CD14-positive monocyte (primary cell): ENCODE measurements at regions not wholly inside any gene's neighbourhood (a gene's known extent, or its start where the extent isn't known, plus 50 kb on each side); places are given as distances from the start of the nearest gene placed in this dataset.

Experiments used
- DNase-seq, 3 donors: peaks; one replicate each; pipeline ENCODE4 v3.0.0-alpha.2; 2011 to 2022
- H2AFZ ChIP-seq: 2 replicates; pipeline ENCODE4 v1.6.0; 2012; ENCODE audit warnings: mild to moderate bottlenecking, low read depth, low read length, inconsistent platforms; ENCODE audit not compliant: insufficient read depth, poor library complexity, severe bottlenecking
- H3K27ac ChIP-seq, 2 donors: 1 replicate in 1 of 2; 2 replicates in 1 of 2; pipeline ENCODE4 v1.5.1; 2012 to 2013; ENCODE audit warnings: low read length in 2 of 2, control low read depth in 1 of 2, inconsistent platforms in 1 of 2, low read depth in 1 of 2, mild to moderate bottlenecking in 1 of 2
- H3K27me3 ChIP-seq, 2 donors: one replicate each; pipeline versions ENCODE4 v1.6.0 to v1.6.1; 2011 to 2013; ENCODE audit warnings: low read length in 2 of 2; ENCODE audit not compliant: control insufficient read depth in 2 of 2, insufficient read depth in 2 of 2
- H3K36me3 ChIP-seq, 2 donors: replicated peaks in 1 of 2; 1 replicate in 1 of 2; 2 replicates in 1 of 2; pipeline versions ENCODE4 v1.5.1 to v1.6.1; 2012 to 2013; ENCODE audit warnings: low read length in 2 of 2, control low read depth in 1 of 2, inconsistent platforms in 1 of 2, mild to moderate bottlenecking in 1 of 2; ENCODE audit not compliant: insufficient read depth in 2 of 2, control insufficient read depth in 1 of 2
- H3K4me1 ChIP-seq, 2 donors: 1 replicate in 1 of 2; 2 replicates in 1 of 2; pipeline versions ENCODE4 v1.5.1 to v1.6.1; 2012 to 2013; ENCODE audit warnings: low read length in 2 of 2, control low read depth in 1 of 2, inconsistent platforms in 1 of 2, mild to moderate bottlenecking in 1 of 2, moderate library complexity in 1 of 2; ENCODE audit not compliant: insufficient read depth in 2 of 2, control insufficient read depth in 1 of 2
- H3K4me2 ChIP-seq: replicated peaks from 2 replicates; pipeline ENCODE3; 2012; ENCODE audit warnings: low read length, moderate library complexity, mild to moderate bottlenecking; ENCODE audit not compliant: poor library complexity, severe bottlenecking; ENCODE audit errors: extremely low read depth
- H3K4me3 ChIP-seq, 3 experiments: fragments of 200-600 bp in 1 of 3; sonication (generic) in 1 of 3; replicated peaks in 1 of 3; 1 replicate in 2 of 3; 2 replicates in 1 of 3; pipeline ENCODE4 v1.5.1; 2011 to 2013; ENCODE audit warnings: low read length in 3 of 3, mild to moderate bottlenecking in 3 of 3, control low read depth in 2 of 3, low read depth in 2 of 3, inconsistent platforms in 1 of 3, moderate library complexity in 1 of 3
- H3K79me2 ChIP-seq: 2 replicates; pipeline ENCODE4 v1.6.0; 2012; ENCODE audit warnings: mild to moderate bottlenecking, control low read depth, inconsistent platforms, low read length, moderate library complexity; ENCODE audit not compliant: insufficient read depth
- H3K9ac ChIP-seq: 2 replicates; pipeline ENCODE4 v1.6.0; 2017; ENCODE audit warnings: low read length, mild to moderate bottlenecking; ENCODE audit not compliant: insufficient read depth, poor library complexity, severe bottlenecking
- H3K9me3 ChIP-seq, 2 donors: replicated peaks in 1 of 2; 1 replicate in 1 of 2; 2 replicates in 1 of 2; pipeline versions ENCODE4 v1.5.1 to v1.6.1; 2012 to 2013; ENCODE audit warnings: low read length in 2 of 2, control low read depth in 1 of 2; ENCODE audit not compliant: control insufficient read depth in 1 of 2, insufficient read depth in 1 of 2
- H4K20me1 ChIP-seq: 2 replicates; pipeline ENCODE4 v1.6.0; 2012; ENCODE audit warnings: mild to moderate bottlenecking, low read length, control low read depth, moderate library complexity; ENCODE audit not compliant: insufficient read depth
- H3K27ac Mint-ChIP-seq, 7 donors: one replicate each; pipeline ENCODE4 v1.8.0; 2020; ENCODE audit warnings: mild to moderate bottlenecking in 7 of 7, mixed read lengths in 7 of 7, moderate library complexity in 6 of 7, inconsistent platforms in 2 of 7
- H3K27me3 Mint-ChIP-seq, 3 donors: one replicate each; pipeline ENCODE4 v1.8.0; 2021 to 2022; ENCODE audit warnings: low read depth in 3 of 3, mild to moderate bottlenecking in 3 of 3, mixed read lengths in 3 of 3, moderate library complexity in 3 of 3, inconsistent platforms in 1 of 3
- H3K36me3 Mint-ChIP-seq, 2 donors: one replicate each; pipeline ENCODE4 v1.8.0; 2020; ENCODE audit warnings: mixed read lengths in 2 of 2, inconsistent platforms in 1 of 2, mild to moderate bottlenecking in 1 of 2
- H3K4me1 Mint-ChIP-seq: one replicate; pipeline ENCODE4 v1.8.0; 2020; ENCODE audit warnings: mild to moderate bottlenecking, mixed read lengths
- H3K4me3 Mint-ChIP-seq, 2 donors: one replicate each; pipeline ENCODE4 v1.8.0; 2020; ENCODE audit warnings: mild to moderate bottlenecking in 2 of 2, mixed read lengths in 2 of 2, moderate library complexity in 1 of 2
- H3K9me3 Mint-ChIP-seq, 7 donors: one replicate each; pipeline ENCODE4 v1.8.0; 2020 to 2022; ENCODE audit warnings: mixed read lengths in 7 of 7, mild to moderate bottlenecking in 6 of 7, moderate library complexity in 6 of 7, inconsistent platforms in 2 of 7
- WGBS: methylation state at CpG from one replicate; pipeline ENCODE4 v1.1.5; 2013; ENCODE audit warnings: missing lambda C conversion rate; ENCODE audit not compliant: insufficient coverage; 5-methylcytosine and 5-hydroxymethylcytosine counted together
- intact Hi-C, 2 donors: fragments of 100-400 bp; cut with micrococcal nuclease; formaldehyde crosslinking; loops; one replicate each; pipeline versions ENCODE4 v1.15.0 to v1.15.1; 2023
- TF ChIP-seq, protein P1 (sequence below): fragments of 200-600 bp; IDR thresholded peaks from one replicate; pipeline ENCODE4 v1.8.0; 2022; ENCODE audit warnings: antibody characterized with exemption, mild to moderate bottlenecking

DNA sequence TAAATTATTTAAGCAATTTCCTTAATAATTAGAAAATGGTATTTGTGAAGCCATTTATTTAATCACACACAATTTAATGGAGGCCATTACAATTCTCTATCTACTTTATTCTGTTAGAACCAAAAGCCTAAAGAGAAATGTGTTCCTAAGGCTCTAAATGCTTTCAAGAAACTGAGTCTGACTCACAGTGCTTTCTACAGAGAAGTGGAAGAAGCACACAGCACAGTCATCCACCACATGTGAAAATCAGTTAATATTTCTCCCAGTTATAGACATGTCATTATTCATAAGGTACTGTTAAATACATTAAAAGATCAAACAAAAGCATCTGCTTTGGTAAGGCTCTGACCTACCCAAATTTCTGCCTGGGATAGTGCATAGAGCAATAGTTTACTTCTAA is 214.4 kb downstream of the ALDH8A1 start:
- no peak overlapping the region for H3K4me3 ChIP-seq
- H3K4me3 Mint-ChIP-seq: no peak overlapping the region
- DNase-seq: peak in 1 of 3 donors; percentile 53
- peaks cover 0 to 2% (median 0%) of the 10 kb centered on the region in 7 donors for H3K9me3 Mint-ChIP-seq
- no peak overlapping the region for H3K27ac ChIP-seq
- no peak overlapping the region for H3K4me2 ChIP-seq
- H3K79me2 ChIP-seq: no peaks in the 10 kb centered on the region
- peaks cover 0 to 2% (median 1%) of the 10 kb centered on the region in 3 donors for H3K27me3 Mint-ChIP-seq
- TF ChIP-seq, protein P1, sequence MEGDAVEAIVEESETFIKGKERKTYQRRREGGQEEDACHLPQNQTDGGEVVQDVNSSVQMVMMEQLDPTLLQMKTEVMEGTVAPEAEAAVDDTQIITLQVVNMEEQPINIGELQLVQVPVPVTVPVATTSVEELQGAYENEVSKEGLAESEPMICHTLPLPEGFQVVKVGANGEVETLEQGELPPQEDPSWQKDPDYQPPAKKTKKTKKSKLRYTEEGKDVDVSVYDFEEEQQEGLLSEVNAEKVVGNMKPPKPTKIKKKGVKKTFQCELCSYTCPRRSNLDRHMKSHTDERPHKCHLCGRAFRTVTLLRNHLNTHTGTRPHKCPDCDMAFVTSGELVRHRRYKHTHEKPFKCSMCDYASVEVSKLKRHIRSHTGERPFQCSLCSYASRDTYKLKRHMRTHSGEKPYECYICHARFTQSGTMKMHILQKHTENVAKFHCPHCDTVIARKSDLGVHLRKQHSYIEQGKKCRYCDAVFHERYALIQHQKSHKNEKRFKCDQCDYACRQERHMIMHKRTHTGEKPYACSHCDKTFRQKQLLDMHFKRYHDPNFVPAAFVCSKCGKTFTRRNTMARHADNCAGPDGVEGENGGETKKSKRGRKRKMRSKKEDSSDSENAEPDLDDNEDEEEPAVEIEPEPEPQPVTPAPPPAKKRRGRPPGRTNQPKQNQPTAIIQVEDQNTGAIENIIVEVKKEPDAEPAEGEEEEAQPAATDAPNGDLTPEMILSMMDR: no peak
- peaks cover 44 to 64% of the 10 kb centered on the region in 2 donors for H3K4me1 ChIP-seq
- no peaks in the 10 kb centered on the region for H3K27me3 ChIP-seq
- H4K20me1 ChIP-seq: no peaks in the 10 kb centered on the region
- H3K36me3 Mint-ChIP-seq: no peaks in the 10 kb centered on the region
- H2AFZ ChIP-seq: no peak overlapping the region
- H3K27ac Mint-ChIP-seq: peak overlapping the region in 1 of 7 donors; percentile 40
- intact Hi-C loops: no loop called here
- H3K9me3 ChIP-seq: no peaks in the 10 kb centered on the region
- H3K4me1 Mint-ChIP-seq: peaks cover 59% of the 10 kb centered on the region
- no peak overlapping the region for H3K9ac ChIP-seq
- no peaks in the 10 kb centered on the region for H3K36me3 ChIP-seq

DNA sequence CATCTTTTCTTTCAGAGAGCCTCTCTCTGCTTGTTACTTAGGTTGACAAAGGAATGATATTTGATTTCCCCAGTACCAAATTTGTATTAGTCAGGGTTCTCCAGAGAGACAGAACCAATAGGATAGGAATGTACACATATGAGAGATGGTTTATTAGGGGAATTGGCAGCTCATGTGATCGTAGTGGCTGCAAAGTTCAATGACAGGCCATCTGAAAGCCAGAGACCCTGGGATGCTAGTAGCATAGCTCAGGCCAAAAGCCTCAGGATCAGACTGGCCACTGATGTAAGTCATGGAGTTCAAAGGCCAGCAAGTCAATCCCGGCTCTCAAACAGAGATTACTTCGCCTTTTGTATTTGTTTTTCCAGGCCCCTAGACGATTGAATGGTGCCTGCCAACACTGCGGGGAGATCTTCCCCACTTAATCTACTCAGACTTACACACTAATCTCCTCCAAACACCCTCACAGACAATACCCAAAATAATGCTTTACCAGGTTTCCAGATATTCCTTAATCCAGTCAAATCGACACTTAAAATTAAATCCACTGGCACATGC is 215.5 kb downstream of the ALDH8A1 start:
- Histone ChIP-seq H4K20me1 (no peaks in the 10 kb centered on the region), H3K4me1 (peaks cover 33 to 54% of the 10 kb centered on the region in 2 donors)
- intact Hi-C loops: no loop called here

More for the DNA sequence above, 215.5 kb downstream of the ALDH8A1 start:
- Histone ChIP-seq H3K4me3 (no peak overlapping the region), H3K4me2 (peak overlapping the region; percentile 12), H3K79me2 (no peaks in the 10 kb centered on the region), H3K9ac (no peak overlapping the region), H3K27ac (peak overlapping the region in 1 of 2 donors; percentile 69), H2AFZ (no peak overlapping the region), H3K36me3 (no peaks in the 10 kb centered on the region), H3K9me3 (no peaks in the 10 kb centered on the region), H3K27me3 (no peaks in the 10 kb centered on the region)
- DNase-seq: no peak
- TF ChIP-seq, protein P1: no peak
- Mint-ChIP-seq H3K27ac (peak overlapping the region; percentile 37 to 92 (median 82)), H3K36me3 (no peaks in the 10 kb centered on the region), H3K27me3 (peaks cover 0 to 2% (median 1%) of the 10 kb centered on the region in 3 donors), H3K4me3 (no peak overlapping the region), H3K9me3 (peaks cover 0 to 5% (median 0%) of the 10 kb centered on the region in 7 donors), H3K4me1 (peaks cover 54% of the 10 kb centered on the region)
- WGBS: 94% methylated on average over 5 of the region's 6 CpGs
